PC-9 (cell line): ENCODE measurements at regions not wholly inside any gene's neighbourhood (a gene's known extent, or its start where the extent isn't known, plus 50 kb on each side); places are given as distances from the start of the nearest gene placed in this dataset.

Source experiments
- CTCF ChIP-seq: fragments of 200-600 bp; sonication (generic); conservative IDR thresholded peaks from 2 replicates; pipeline ENCODE4 v1.6.1; 2017; ENCODE audit warnings: mixed run types, antibody characterized with exemption, mild to moderate bottlenecking, moderate library complexity
- EZH2 ChIP-seq: fragments of 200-600 bp; sonication (generic); IDR thresholded peaks from 2 replicates; pipeline ENCODE4 v1.8.0; 2017; ENCODE audit warnings: antibody characterized with exemption, low read depth

GRCh38 chr12:75970310-75970709 lies 61.3 kb downstream of the PHLDA1 start:
- TF ChIP-seq EZH2 (no peak), CTCF (no peak)
